Stimulated activated CD8-positive, alpha-beta memory T cell treated with anti-CD3 and anti-CD28 coated beads, Interleukin-12 subunit alpha, Interleukin-12 subunit beta, amount 100 ng/mL, for 1 hour (primary cell): ENCODE measurements at regions not wholly inside any gene's neighbourhood (a gene's known extent, or its start where the extent isn't known, plus 50 kb on each side); places are given as distances from the start of the nearest gene placed in this dataset.
A peak's percentile ranks its signal among the peaks of the same experiment; 100 is the strongest.
"Not testable (repeated sequence)": the region's sequence is repeated elsewhere in the genome, so short reads cannot be mapped to it uniquely, and the experiment has no call there.

Experiments
- DNase-seq: peaks from one replicate; pipeline ENCODE4 v3.0.0-alpha.2; 2020; ENCODE audit warnings: low read depth

- peak; percentile 55 for DNase-seq
Measured at GRCh38 chr14:55807053-55807880, 227.3 kb downstream of the KTN1 start.

GRCh38 chr14:55807881-55808379, 227.9 kb downstream of the KTN1 start:
- DNase-seq = no peak

GRCh38 chr14:55813630-55814029, 233.6 kb downstream of the KTN1 start:
- no peak for DNase-seq

- no peak for DNase-seq
Measured at GRCh38 chr14:55814064-55814463, 234.1 kb downstream of the KTN1 start.

- no peak for DNase-seq
Measured at GRCh38 chr14:55814873-55815272, 234.9 kb downstream of the KTN1 start.

GRCh38 chr14:55816225-55816624, 236.2 kb downstream of the KTN1 start:
- DNase-seq = no peak

GRCh38 chr14:55819610-55820304, 239.8 kb downstream of the KTN1 start:
- no peak for DNase-seq

- no peak for DNase-seq
Measured at GRCh38 chr14:55822906-55823305, 242.9 kb downstream of the KTN1 start.

- DNase-seq = no peak
Measured at GRCh38 chr14:55832122-55832911, 252.3 kb downstream of the KTN1 start.

- no peak for DNase-seq
Measured at GRCh38 chr14:55832974-55833373, 253.0 kb downstream of the KTN1 start.

GRCh38 chr14:55834390-55834789, 254.4 kb downstream of the KTN1 start:
- DNase-seq = no peak

- no peak for DNase-seq
Measured at GRCh38 chr14:55835985-55836384, 256.0 kb downstream of the KTN1 start.

GRCh38 chr14:55837467-55837866, 257.5 kb downstream of the KTN1 start:
- DNase-seq = no peak

- DNase-seq = no peak
Measured at GRCh38 chr14:55838529-55839052, 258.6 kb downstream of the KTN1 start.

GRCh38 chr14:55839301-55839947, 259.4 kb downstream of the KTN1 start:
- DNase-seq = not testable (repeated sequence)

GRCh38 chr14:55840821-55841220, 260.8 kb downstream of the KTN1 start:
- DNase-seq = no peak

GRCh38 chr14:55841625-55842024, 261.6 kb downstream of the KTN1 start:
- no peak for DNase-seq

- no peak for DNase-seq
Measured at GRCh38 chr14:55843718-55844403, 263.9 kb downstream of the KTN1 start.

GRCh38 chr14:55845963-55846825, 266.2 kb downstream of the KTN1 start:
- no peak for DNase-seq

- DNase-seq = no peak
Measured at GRCh38 chr14:55846826-55847446, 266.9 kb downstream of the KTN1 start.
